ENCODE measurements at regions not wholly inside any gene's neighbourhood (a gene's known extent, or its start where the extent isn't known, plus 50 kb on each side); places are given as distances from the start of the nearest gene placed in this dataset.

DNA sequence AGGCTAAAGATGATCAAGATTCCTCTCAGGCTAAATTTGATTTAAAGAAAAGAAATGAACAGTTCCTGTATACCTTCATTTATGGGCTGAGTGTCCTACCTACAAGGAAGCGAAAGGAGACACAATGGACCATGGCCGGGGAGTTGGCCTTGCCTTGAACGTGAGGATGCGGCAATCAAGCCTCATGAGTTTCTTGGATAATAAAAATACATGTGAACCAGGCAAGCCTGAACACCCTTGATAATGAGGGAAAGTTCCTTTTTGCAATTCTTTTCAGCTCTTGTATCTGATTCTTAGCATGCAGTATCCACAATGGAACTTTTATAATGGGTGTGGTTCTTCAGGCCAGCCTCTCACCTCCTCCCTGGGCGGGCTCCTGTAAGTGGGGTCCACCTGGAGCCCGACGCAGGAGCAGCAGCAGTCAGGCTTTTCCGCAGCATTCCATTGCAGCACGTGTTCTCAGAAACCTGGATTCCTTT, 83.8 kb downstream of the RNASET2 start:
- H2AFZ ChIP-seq (ENCODE audit: low read length), result no peak overlapping the region
- H2BK12ac ChIP-seq (ENCODE audit: insufficient read length, low read depth, low read length), result no peak overlapping the region
- H3K18ac ChIP-seq (ENCODE audit: insufficient read length, low read depth, low read length), result no peak overlapping the region
- no peak overlapping the region for H4K91ac ChIP-seq (ENCODE audit: insufficient read length, low read depth, low read length)
- no peak overlapping the region for H2BK15ac ChIP-seq (ENCODE audit: low read depth, low read length)
- H3K9me3 ChIP-seq (ENCODE audit: control insufficient read depth, low read depth, low read length), result no peaks in the 10 kb centered on the region
- Mint-ChIP-seq H3K27me3 (ENCODE audit: low read depth) (no peaks in the 10 kb centered on the region; the same call in 1 of the 2 replicates), H3K4me1 (peaks cover 9 to 14% of the 10 kb centered on the region in 2 experiments), H3K36me3 (ENCODE audit: insufficient read depth in 1 of 3, low read depth in 3 of 3) (0 out of 7 replicates have a peak, but pooled peaks cover 0 to 3% (median 0%) of the 10 kb centered on the region in 3 experiments), H3K27ac (no peak overlapping the region), H3K4me3 (no peak overlapping the region), H3K9me3 (peaks cover 0 to 3% of the 10 kb centered on the region in 2 experiments; a peak in 2 of 5 replicates)
- H4K5ac ChIP-seq (ENCODE audit: insufficient read length, low read depth, low read length), result no peak overlapping the region
- no peak overlapping the region for H3K27ac ChIP-seq (ENCODE audit: insufficient read length, low read depth, low read length)
- DNase-seq, result no peak
- no peak overlapping the region for H2AK5ac ChIP-seq (ENCODE audit: insufficient read length, low read length)
- H3K27me3 ChIP-seq (ENCODE audit: insufficient read depth, low read length), result no peaks in the 10 kb centered on the region
- TF ChIP-seq, protein P1, sequence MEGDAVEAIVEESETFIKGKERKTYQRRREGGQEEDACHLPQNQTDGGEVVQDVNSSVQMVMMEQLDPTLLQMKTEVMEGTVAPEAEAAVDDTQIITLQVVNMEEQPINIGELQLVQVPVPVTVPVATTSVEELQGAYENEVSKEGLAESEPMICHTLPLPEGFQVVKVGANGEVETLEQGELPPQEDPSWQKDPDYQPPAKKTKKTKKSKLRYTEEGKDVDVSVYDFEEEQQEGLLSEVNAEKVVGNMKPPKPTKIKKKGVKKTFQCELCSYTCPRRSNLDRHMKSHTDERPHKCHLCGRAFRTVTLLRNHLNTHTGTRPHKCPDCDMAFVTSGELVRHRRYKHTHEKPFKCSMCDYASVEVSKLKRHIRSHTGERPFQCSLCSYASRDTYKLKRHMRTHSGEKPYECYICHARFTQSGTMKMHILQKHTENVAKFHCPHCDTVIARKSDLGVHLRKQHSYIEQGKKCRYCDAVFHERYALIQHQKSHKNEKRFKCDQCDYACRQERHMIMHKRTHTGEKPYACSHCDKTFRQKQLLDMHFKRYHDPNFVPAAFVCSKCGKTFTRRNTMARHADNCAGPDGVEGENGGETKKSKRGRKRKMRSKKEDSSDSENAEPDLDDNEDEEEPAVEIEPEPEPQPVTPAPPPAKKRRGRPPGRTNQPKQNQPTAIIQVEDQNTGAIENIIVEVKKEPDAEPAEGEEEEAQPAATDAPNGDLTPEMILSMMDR (conservative IDR thresholded peaks at IDR 0.05), result no peak
- H3K56ac ChIP-seq (ENCODE audit: insufficient read length, low read depth, low read length), result no peak overlapping the region
- H3K4ac ChIP-seq (ENCODE audit: low read depth, low read length), result no peak overlapping the region
- H3K4me1 ChIP-seq (ENCODE audit: insufficient read depth, low read length), result no peaks in the 10 kb centered on the region; the same call in 1 of the 2 replicates
- H3K79me1 ChIP-seq (ENCODE audit: insufficient read depth, low read depth, low read length, poor library complexity, severe bottlenecking), result no peaks in the 10 kb centered on the region
- H3T11ph ChIP-seq (ENCODE audit: low read length), result no peak overlapping the region
- H3K23ac ChIP-seq (ENCODE audit: insufficient read length, low read depth, low read length), result no peak overlapping the region
- no peak overlapping the region for H2BK120ac ChIP-seq (ENCODE audit: low read depth, low read length, poor library complexity, severe bottlenecking)
- H3K9ac ChIP-seq (ENCODE audit: extremely low read depth, insufficient read length, low read length), result no peak overlapping the region
- H3K14ac ChIP-seq (ENCODE audit: insufficient read depth, low read length), result no peak overlapping the region
- no peak overlapping the region for H2BK5ac ChIP-seq (ENCODE audit: insufficient read length, low read length)
- H4K8ac ChIP-seq (replicated peaks; ENCODE audit: insufficient read length, low read depth, low read length), result no peak overlapping the region
- H3K23me2 ChIP-seq (ENCODE audit: insufficient read length, low read depth, low read length, poor library complexity, severe bottlenecking), result no peaks in the 10 kb centered on the region
- H4K20me1 ChIP-seq (ENCODE audit: control insufficient read depth, insufficient read depth, insufficient read length), result no peaks in the 10 kb centered on the region
- no peak overlapping the region for H2BK20ac ChIP-seq (ENCODE audit: low read depth, low read length, poor library complexity, severe bottlenecking)
- no peaks in the 10 kb centered on the region for H3K79me2 ChIP-seq (ENCODE audit: insufficient read depth, low read length)
- no peak overlapping the region for H3K4me2 ChIP-seq (ENCODE audit: insufficient read depth, insufficient read length, low read length)
- no CpG with 5 or more reads among the region's 9 CpGs for WGBS (ENCODE audit: extremely low coverage, insufficient read length, low lambda C conversion rate)

Data from H9 (cell line).